DMS 273 treated with DMSO at 0.1 percent for 48 hours (cell line): ENCODE measurements at regions not wholly inside any gene's neighbourhood (a gene's known extent, or its start where the extent isn't known, plus 50 kb on each side); places are given as distances from the start of the nearest gene placed in this dataset.
"Not testable (repeated sequence)": the region's sequence is repeated elsewhere in the genome, so short reads cannot be mapped to it uniquely, and the experiment has no call there.

Experiments
- DNase-seq: peaks from one replicate; lab custom pipeline; 2025; lab: John Stamatoyannopoulos, UW

GRCh38 chr4:111399623-111400022 is 745.6 kb upstream of the FAM241A start:
- DNase-seq: peak; percentile 47

DNA sequence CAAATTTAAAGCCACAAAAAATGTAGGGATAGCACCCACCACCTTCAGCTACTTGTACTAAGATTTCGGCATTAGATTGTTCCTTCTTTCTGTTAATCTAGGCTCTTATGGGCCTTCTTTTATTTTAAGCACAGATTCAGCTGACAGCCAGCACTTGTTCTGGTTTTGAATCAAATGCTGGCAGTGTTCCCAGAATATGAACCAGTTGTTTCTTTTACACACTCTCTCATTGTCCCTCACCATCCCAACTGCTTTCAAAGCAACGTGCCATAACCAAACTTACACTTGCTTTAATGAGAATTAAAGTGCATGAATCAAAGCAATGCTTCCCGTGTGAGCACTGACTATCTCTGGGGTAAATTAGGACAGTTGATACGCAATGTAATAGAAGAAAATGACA is 744.5 kb upstream of the FAM241A start:
- peak; percentile 41 for DNase-seq

DNA sequence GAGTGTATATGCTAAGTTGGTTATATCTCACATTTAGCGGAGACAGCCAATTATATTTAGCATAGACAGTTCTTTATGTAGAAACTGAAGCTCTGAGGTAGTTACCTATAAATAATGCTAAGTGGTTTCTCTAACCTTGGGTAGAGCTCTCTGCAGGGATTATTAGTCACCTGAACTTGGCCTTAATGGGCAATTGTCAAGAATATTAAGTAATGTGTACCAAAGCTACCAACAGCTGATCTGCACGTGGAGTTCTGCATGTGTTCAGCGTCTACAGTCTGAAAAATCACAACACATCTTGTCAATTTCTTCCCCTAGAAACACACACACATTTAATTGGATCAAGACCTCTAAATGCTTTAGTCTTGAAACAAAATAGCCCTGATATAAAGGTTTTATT is 740.6 kb upstream of the FAM241A start:
- DNase-seq: no peak

DNA sequence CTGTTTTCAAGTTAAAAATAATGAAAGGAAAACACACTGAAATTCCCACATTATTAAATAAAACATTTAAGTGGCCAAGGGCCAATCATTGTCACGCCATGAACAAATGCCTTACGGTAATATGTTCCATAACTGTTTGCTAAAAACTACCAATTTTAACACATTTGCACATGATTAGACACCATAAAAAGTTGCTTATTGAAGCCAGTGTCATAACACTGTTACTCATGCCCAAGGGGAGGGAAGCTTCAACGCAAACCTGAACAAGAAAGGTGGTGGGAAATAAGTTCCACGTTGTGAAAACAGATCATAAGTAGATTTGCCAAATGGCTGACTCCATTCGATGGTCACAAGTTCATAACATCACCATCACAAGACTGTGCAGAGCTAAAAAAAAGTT is 739.3 kb upstream of the FAM241A start:
- DNase-seq: no peak

- no peak for DNase-seq
Observed at GRCh38 chr4:111410571-111410970, 734.7 kb upstream of the FAM241A start.

GRCh38 chr4:111417521-111417920 is 727.7 kb upstream of the FAM241A start:
- no peak for DNase-seq

DNA sequence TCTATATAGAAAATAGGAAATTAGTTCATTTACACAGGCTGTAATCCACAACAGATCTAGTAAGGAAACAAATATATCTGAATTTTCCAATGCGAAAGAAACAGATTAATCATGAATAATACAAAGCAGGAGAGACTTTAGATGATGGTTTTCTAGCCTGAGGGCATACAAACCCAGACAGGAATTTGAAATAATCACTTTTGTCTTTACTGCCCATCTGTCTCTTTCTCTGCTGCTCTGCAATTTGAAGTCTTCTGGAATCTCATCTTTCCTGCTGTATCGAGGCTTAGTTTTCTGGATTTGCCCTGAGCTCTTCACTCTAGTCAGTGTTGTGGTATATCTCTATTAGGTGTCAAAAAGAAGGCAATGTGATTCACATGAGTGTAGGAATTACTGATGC is 711.8 kb upstream of the FAM241A start:
- DNase-seq: no peak

DNA sequence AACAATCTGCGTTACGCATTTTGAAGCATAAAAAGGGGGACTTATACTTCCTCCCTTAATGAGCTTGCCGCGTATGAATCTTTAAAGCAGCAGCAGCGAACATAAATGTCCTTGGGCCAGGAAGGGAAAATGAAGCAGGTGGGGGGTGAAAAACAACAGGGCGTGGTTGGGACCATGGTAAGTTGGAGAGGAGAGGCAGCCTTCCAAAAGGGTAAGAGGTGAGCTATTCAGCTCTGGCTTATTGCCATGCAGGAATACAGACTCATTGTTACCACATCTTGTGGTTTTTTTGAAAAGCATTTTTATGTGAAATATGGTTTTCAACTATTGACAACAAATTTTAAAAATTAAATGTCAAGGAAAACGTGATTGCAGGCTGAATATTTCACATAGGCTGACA is 710.7 kb upstream of the FAM241A start:
- DNase-seq: no peak

GRCh38 chr4:111435986-111436744 is 709.1 kb upstream of the FAM241A start:
- DNase-seq: no peak

DNA sequence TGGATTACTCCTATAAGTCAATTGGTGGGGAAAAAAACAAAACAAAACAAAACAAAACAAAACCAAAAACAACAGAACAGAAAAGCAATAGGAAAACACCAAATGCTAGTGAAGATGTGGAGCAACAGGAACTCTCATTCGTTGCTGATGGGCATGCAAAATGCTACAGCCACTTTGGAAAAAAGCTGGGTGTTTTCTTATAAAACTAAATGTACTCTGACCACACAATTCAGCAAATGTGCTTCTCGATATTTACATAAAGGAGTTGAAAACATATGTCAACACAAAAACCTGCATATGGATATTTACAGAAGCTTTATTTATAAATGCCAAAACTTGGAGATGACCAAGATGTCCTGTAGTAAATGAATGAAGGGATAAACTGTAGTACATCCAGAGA is 703.6 kb upstream of the FAM241A start:
- DNase-seq: no peak

GRCh38 chr4:111444836-111445235 is 700.4 kb upstream of the FAM241A start:
- DNase-seq: not testable (repeated sequence)

GRCh38 chr4:111449657-111450056 is 695.6 kb upstream of the FAM241A start:
- no peak for DNase-seq

- DNase-seq: no peak
Observed at GRCh38 chr4:111450867-111451266, 694.4 kb upstream of the FAM241A start.

- DNase-seq: no peak
Observed at GRCh38 chr4:111453216-111453615, 692.0 kb upstream of the FAM241A start.

- no peak for DNase-seq
Observed at GRCh38 chr4:111454961-111455360, 690.3 kb upstream of the FAM241A start.

- DNase-seq: no peak
Observed at GRCh38 chr4:111464251-111465045, 680.8 kb upstream of the FAM241A start.

GRCh38 chr4:111466811-111467604 is 678.2 kb upstream of the FAM241A start:
- no peak for DNase-seq

DNA sequence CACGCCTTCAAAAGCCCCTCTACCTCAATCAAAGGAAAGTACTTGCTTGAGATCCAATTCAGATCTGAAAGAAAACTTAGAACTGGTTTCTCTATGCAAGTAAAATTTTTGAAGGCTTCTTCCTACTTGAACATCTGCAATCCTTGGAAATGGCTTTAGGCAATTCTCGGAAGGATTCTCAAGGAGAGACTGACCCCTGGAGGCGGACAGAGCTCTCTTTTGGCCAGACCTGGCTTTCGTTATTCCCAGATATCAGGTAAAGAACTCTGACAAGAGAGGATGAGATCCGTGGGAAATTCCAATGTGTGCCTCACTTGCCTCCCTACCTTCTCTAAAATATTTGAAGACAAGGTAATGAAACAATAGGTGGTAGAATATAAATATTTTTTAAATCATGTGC is 670.3 kb upstream of the FAM241A start:
- no peak for DNase-seq

DNA sequence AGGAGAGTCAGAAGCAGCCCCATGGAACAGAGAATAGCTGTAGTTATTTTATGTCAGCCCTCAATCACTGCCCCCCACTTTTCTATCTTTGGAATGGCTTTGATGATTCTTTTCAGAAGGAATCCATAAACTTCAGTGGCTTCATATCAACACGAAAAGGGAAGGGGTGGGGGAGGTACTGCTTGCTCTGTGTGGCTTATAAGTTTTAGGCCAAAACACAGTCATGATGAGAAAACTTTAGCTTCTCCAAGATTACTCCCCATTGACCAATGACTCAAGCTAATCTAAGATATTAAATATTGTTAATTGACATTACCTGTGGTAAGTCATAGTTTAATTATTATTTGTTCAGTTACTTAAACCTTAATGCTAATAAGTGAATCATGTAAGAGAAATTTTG is 669.6 kb upstream of the FAM241A start:
- DNase-seq: no peak

GRCh38 chr4:111480510-111480909 is 664.7 kb upstream of the FAM241A start:
- DNase-seq: no peak

GRCh38 chr4:111483375-111484169 is 661.7 kb upstream of the FAM241A start:
- DNase-seq: no peak

- no peak for DNase-seq
Observed at GRCh38 chr4:111492496-111492895, 652.8 kb upstream of the FAM241A start.
